Neural progenitor cell (in vitro differentiated cells): ENCODE measurements at regions not wholly inside any gene's neighbourhood (a gene's known extent, or its start where the extent isn't known, plus 50 kb on each side); places are given as distances from the start of the nearest gene placed in this dataset.

Source experiments
- DNase-seq: peaks from one replicate; pipeline ENCODE4 v3.0.0-alpha.2; 2016; ENCODE audit warnings: low spot score
- H2AFZ ChIP-seq: fragments of 200-600 bp; sonication (generic); replicated peaks from 2 replicates; pipeline ENCODE4 v1.6.1; 2016; ENCODE audit warnings: antibody characterized with exemption
- H3F3A ChIP-seq: fragments of 200-600 bp; sonication (generic); 2 replicates; pipeline ENCODE4 v1.6.1; 2016; ENCODE audit warnings: antibody characterized with exemption, low read depth
- H3K27ac ChIP-seq: fragments of 200-600 bp; sonication (generic); 2 replicates; pipeline ENCODE4 v1.5.1; 2016; ENCODE audit warnings: mild to moderate bottlenecking
- H3K27me3 ChIP-seq: fragments of 200-600 bp; sonication (generic); 2 replicates; pipeline ENCODE4 v1.6.1; 2016; ENCODE audit warnings: mild to moderate bottlenecking, moderate library complexity
- H3K36me3 ChIP-seq: fragments of 200-600 bp; sonication (generic); 2 replicates; pipeline ENCODE4 v1.5.1; 2016
- H3K4me1 ChIP-seq: fragments of 200-600 bp; sonication (generic); 2 replicates; pipeline ENCODE4 v1.6.1; 2016; ENCODE audit warnings: mixed run types
- H3K4me2 ChIP-seq: fragments of 200-600 bp; sonication (generic); 2 replicates; pipeline ENCODE4 v1.6.1; 2016
- H3K4me3 ChIP-seq: fragments of 200-600 bp; sonication (generic); 2 replicates; pipeline ENCODE4 v1.5.1; 2016
- H3K79me2 ChIP-seq: fragments of 200-600 bp; sonication (generic); 2 replicates; pipeline ENCODE4 v1.6.1; 2016; ENCODE audit warnings: low read depth
- H3K9ac ChIP-seq: fragments of 200-600 bp; sonication (generic); 2 replicates; pipeline ENCODE4 v1.6.1; 2016
- H3K9me3 ChIP-seq: fragments of 200-600 bp; sonication (generic); 2 replicates; pipeline ENCODE4 v1.5.1; 2016; ENCODE audit warnings: low read depth
- H4K20me1 ChIP-seq: fragments of 200-600 bp; sonication (generic); 2 replicates; pipeline ENCODE4 v1.6.1; 2016; ENCODE audit warnings: low read depth
- H3K27ac Mint-ChIP-seq: 3 replicates; pipeline ENCODE4 v1.8.0; 2021; ENCODE audit warnings: mixed read lengths
- H3K27me3 Mint-ChIP-seq: 2 replicates; pipeline ENCODE4 v1.8.0; 2022; ENCODE audit warnings: low read depth, mild to moderate bottlenecking, inconsistent platforms, moderate library complexity, mixed read lengths; ENCODE audit not compliant: insufficient read depth
- H3K36me3 Mint-ChIP-seq: 3 replicates; pipeline ENCODE4 v1.8.0; 2021; ENCODE audit warnings: mixed read lengths
- H3K4me1 Mint-ChIP-seq: 3 replicates; pipeline ENCODE4 v1.8.0; 2021; ENCODE audit warnings: mixed read lengths
- H3K4me3 Mint-ChIP-seq: 3 replicates; pipeline ENCODE4 v1.8.0; 2021; ENCODE audit warnings: mild to moderate bottlenecking, moderate library complexity, mixed read lengths
- H3K9me3 Mint-ChIP-seq: 3 replicates; pipeline ENCODE4 v1.8.0; 2020; ENCODE audit warnings: mixed read lengths
- CTCF ChIP-seq: fragments of 200-600 bp; sonication (generic); IDR thresholded peaks from 2 replicates; pipeline ENCODE4 v1.5.1; 2017; ENCODE audit warnings: antibody characterized with exemption, mild to moderate bottlenecking
- EZH2 ChIP-seq: fragments of 200-600 bp; sonication (generic); IDR thresholded peaks from 2 replicates; pipeline ENCODE4 v1.6.1; 2017; ENCODE audit warnings: antibody characterized with exemption, mild to moderate bottlenecking, moderate library complexity
- EZH2phosphoT487 ChIP-seq: fragments of 200-600 bp; sonication (generic); IDR thresholded peaks from 2 replicates; pipeline ENCODE4 v1.6.1; 2017; ENCODE audit warnings: antibody characterized with exemption

GRCh38 chr6:113662093-113662665 lies 195.0 kb upstream of the MARCKS start:
- no peaks in the 10 kb centered on the region for H3K36me3 ChIP-seq

GRCh38 chr6:113662688-113663333 lies 194.3 kb upstream of the MARCKS start:
- no peak for DNase-seq
- Histone ChIP-seq H4K20me1 (no peaks in the 10 kb centered on the region), H3K9me3 (no peaks in the 10 kb centered on the region), H2AFZ (no peak overlapping the region), H3K27me3 (no peaks in the 10 kb centered on the region), H3K79me2 (no peaks in the 10 kb centered on the region), H3F3A (no peaks in the 10 kb centered on the region), H3K9ac (no peak overlapping the region), H3K27ac (no peak overlapping the region), H3K4me1 (no peaks in the 10 kb centered on the region), H3K4me2 (no peak overlapping the region), H3K4me3 (no peak overlapping the region), H3K36me3 (no peaks in the 10 kb centered on the region)
- no peaks in the 10 kb centered on the region for H3K36me3 Mint-ChIP-seq
- no peak overlapping the region for H3K4me3 Mint-ChIP-seq
- no peak for TF ChIP-seq EZH2
- peaks cover 3% of the 10 kb centered on the region for H3K4me1 Mint-ChIP-seq
- H3K9me3 Mint-ChIP-seq: no peaks in the 10 kb centered on the region
- no peak overlapping the region for H3K27ac Mint-ChIP-seq
- H3K27me3 Mint-ChIP-seq: peaks cover 4% of the 10 kb centered on the region

More at GRCh38 chr6:113662093-113662665, 195.0 kb upstream of the MARCKS start:
- H4K20me1 ChIP-seq: no peaks in the 10 kb centered on the region
- no peak overlapping the region for H3K27ac ChIP-seq
- Mint-ChIP-seq H3K36me3 (no peaks in the 10 kb centered on the region), H3K4me3 (no peak overlapping the region), H3K4me1 (peaks cover 3% of the 10 kb centered on the region), H3K27me3 (peaks cover 4% of the 10 kb centered on the region), H3K27ac (no peak overlapping the region), H3K9me3 (no peaks in the 10 kb centered on the region)
- no peak overlapping the region for H2AFZ ChIP-seq
- TF ChIP-seq EZH2phosphoT487: no peak
- TF ChIP-seq EZH2: no peak
- TF ChIP-seq CTCF: no peak
- no peaks in the 10 kb centered on the region for H3K79me2 ChIP-seq
- no peaks in the 10 kb centered on the region for H3K27me3 ChIP-seq
- no peaks in the 10 kb centered on the region for H3F3A ChIP-seq
- H3K4me3 ChIP-seq: no peak overlapping the region
- H3K4me2 ChIP-seq: no peak overlapping the region
- no peak for DNase-seq
- no peaks in the 10 kb centered on the region for H3K4me1 ChIP-seq
- H3K9me3 ChIP-seq: no peaks in the 10 kb centered on the region
- H3K9ac ChIP-seq: no peak overlapping the region

GRCh38 chr6:113664909-113665308 lies 192.2 kb upstream of the MARCKS start:
- TF ChIP-seq CTCF: no peak
- no peak for TF ChIP-seq EZH2
- no peak for TF ChIP-seq EZH2phosphoT487
- no peaks in the 10 kb centered on the region for H3K79me2 ChIP-seq
- H3K27me3 ChIP-seq: no peaks in the 10 kb centered on the region
- H3K4me3 ChIP-seq: no peak overlapping the region
- peaks cover 4% of the 10 kb centered on the region for H3K27me3 Mint-ChIP-seq
- no peak overlapping the region for H3K9ac ChIP-seq
- H3K9me3 ChIP-seq: no peaks in the 10 kb centered on the region
- H3K4me1 Mint-ChIP-seq: peaks cover 2% of the 10 kb centered on the region
- no peaks in the 10 kb centered on the region for H3K36me3 ChIP-seq
- no peak overlapping the region for H2AFZ ChIP-seq
- H3K27ac Mint-ChIP-seq: no peak overlapping the region
- H3K9me3 Mint-ChIP-seq: no peaks in the 10 kb centered on the region
- no peaks in the 10 kb centered on the region for H4K20me1 ChIP-seq
- H3K4me2 ChIP-seq: no peak overlapping the region
- H3K27ac ChIP-seq: no peak overlapping the region
- H3F3A ChIP-seq: no peaks in the 10 kb centered on the region
- no peaks in the 10 kb centered on the region for H3K36me3 Mint-ChIP-seq
- no peak for DNase-seq
- H3K4me3 Mint-ChIP-seq: no peak overlapping the region
- no peaks in the 10 kb centered on the region for H3K4me1 ChIP-seq
